RWPE2 (cell line): ENCODE measurements at regions not wholly inside any gene's neighbourhood (a gene's known extent, or its start where the extent isn't known, plus 50 kb on each side); places are given as distances from the start of the nearest gene placed in this dataset.

ENCODE experiments used
- ATAC-seq: fragments of 200-7000 bp; cut with Tn5 transposase; 3 replicates; pipeline ENCODE4 v1.9.1; 2021; ENCODE audit warnings: low read depth
- DNase-seq: peaks from one replicate; pipeline ENCODE4 v3.0.0-alpha.2; 2020; ENCODE audit warnings: low spot score
- H3K27ac ChIP-seq: fragments of 450-650 bp; 2 replicates; pipeline ENCODE4 v1.5.1; 2017; ENCODE audit warnings: mild to moderate bottlenecking; ENCODE audit not compliant: poor library complexity, severe bottlenecking
- H3K27me3 ChIP-seq: fragments of 250-450 bp; sonication (Bioruptor Pico); 2 replicates; pipeline ENCODE4 v1.5.1; 2021; ENCODE audit warnings: mild to moderate bottlenecking, moderate library complexity; ENCODE audit not compliant: insufficient read depth, poor library complexity, severe bottlenecking
- H3K36me3 ChIP-seq: fragments of 250-450 bp; sonication (Bioruptor Pico); 2 replicates; pipeline ENCODE4 v1.5.1; 2020; ENCODE audit warnings: low read depth, mild to moderate bottlenecking, moderate library complexity
- H3K4me1 ChIP-seq: fragments of 250-450 bp; sonication (Bioruptor Pico); 2 replicates; pipeline ENCODE4 v1.5.1; 2021; ENCODE audit warnings: mild to moderate bottlenecking, moderate library complexity; ENCODE audit not compliant: insufficient read depth, poor library complexity, severe bottlenecking
- H3K4me3 ChIP-seq: fragments of 250-450 bp; sonication (Bioruptor Pico); 2 replicates; pipeline ENCODE4 v1.5.1; 2021; ENCODE audit warnings: mild to moderate bottlenecking, moderate library complexity; ENCODE audit not compliant: severe bottlenecking
- H3K9me3 ChIP-seq: fragments of 250-450 bp; sonication (Bioruptor Pico); 2 replicates; pipeline ENCODE4 v1.5.1; 2021; ENCODE audit warnings: mild to moderate bottlenecking, moderate library complexity; ENCODE audit not compliant: severe bottlenecking
- TF ChIP-seq, protein P1 (sequence below): fragments of 450-650 bp; IDR thresholded peaks from one replicate; pipeline ENCODE4 v1.5.1; 2017; ENCODE audit warnings: mild to moderate bottlenecking, moderate library complexity; ENCODE audit not compliant: poor library complexity, severe bottlenecking

DNA sequence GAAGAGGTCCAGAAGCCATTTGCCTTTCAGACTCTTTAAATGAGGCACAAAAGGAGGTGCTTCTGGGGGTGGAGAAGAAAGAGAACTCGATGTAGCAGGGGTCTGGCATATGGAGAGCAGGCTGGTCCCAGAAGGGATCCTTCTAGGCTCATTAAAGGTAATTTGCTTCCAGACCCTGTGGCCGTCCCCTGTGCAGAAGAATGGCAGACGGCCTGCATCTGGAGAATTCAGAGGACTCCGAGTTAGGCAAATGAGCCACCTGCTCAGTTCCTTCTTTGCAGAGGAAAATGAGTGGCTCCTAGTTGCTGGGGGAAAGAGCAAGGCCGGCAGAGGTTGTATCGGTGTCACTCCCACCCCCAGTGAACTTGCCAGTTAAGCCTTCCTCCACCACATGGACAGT, 73.8 kb upstream of the FAM180A start:
- no peaks in the 10 kb centered on the region for H3K36me3 ChIP-seq
- H3K4me1 ChIP-seq: no peaks in the 10 kb centered on the region
- no peak overlapping the region for H3K27ac ChIP-seq
- TF ChIP-seq, protein P1, sequence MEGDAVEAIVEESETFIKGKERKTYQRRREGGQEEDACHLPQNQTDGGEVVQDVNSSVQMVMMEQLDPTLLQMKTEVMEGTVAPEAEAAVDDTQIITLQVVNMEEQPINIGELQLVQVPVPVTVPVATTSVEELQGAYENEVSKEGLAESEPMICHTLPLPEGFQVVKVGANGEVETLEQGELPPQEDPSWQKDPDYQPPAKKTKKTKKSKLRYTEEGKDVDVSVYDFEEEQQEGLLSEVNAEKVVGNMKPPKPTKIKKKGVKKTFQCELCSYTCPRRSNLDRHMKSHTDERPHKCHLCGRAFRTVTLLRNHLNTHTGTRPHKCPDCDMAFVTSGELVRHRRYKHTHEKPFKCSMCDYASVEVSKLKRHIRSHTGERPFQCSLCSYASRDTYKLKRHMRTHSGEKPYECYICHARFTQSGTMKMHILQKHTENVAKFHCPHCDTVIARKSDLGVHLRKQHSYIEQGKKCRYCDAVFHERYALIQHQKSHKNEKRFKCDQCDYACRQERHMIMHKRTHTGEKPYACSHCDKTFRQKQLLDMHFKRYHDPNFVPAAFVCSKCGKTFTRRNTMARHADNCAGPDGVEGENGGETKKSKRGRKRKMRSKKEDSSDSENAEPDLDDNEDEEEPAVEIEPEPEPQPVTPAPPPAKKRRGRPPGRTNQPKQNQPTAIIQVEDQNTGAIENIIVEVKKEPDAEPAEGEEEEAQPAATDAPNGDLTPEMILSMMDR: no peak
- no peak overlapping the region for H3K4me3 ChIP-seq
- DNase-seq (no peak), ATAC-seq (no peak)
- no peaks in the 10 kb centered on the region for H3K27me3 ChIP-seq
- H3K9me3 ChIP-seq: no peaks in the 10 kb centered on the region

DNA sequence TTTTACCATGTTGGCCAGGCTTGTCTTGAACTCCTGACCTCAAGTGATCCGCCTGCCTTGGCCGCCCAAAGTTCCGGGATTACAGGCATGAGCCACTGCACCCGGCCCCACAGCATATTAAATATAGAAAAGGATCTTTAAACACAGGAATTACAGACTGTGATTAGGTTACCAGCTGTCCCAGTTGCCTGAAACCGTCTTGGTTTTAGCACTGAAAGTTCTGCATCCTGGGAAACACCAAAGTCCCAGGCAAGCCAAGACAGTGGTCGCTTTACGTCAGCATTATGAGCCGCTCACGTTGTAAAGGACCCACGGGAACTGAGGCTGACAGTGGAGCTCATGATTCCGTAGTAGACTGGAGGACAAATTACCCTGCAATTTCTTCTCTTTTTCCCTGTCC, 69.0 kb upstream of the FAM180A start:
- Histone ChIP-seq H3K4me3 (no peak overlapping the region), H3K9me3 (no peaks in the 10 kb centered on the region), H3K27ac (no peak overlapping the region), H3K27me3 (no peaks in the 10 kb centered on the region), H3K36me3 (no peaks in the 10 kb centered on the region), H3K4me1 (no peaks in the 10 kb centered on the region)
- no peak for DNase-seq
- no peak for ATAC-seq
- TF ChIP-seq, protein P1: no peak

DNA sequence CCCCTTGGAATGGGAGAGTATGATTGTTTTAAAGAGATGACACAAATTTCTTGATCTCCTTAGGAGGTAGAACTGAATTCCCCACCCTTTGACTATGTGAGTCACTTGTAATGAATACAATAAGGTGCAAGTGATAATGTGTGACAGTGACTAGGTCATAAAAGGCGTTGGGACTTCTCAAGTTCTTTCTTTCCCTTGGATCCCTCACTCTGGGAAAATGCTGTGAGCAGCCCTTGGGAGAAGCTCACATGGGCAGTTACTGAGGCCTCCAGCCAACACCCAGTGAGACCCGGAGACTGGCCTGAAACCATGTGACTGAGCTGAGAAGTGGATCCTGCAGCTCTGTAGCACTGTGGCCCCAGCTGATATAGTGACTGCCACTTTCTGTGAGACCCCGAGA, 66.4 kb upstream of the FAM180A start:
- Histone ChIP-seq H3K27ac (no peak overlapping the region), H3K4me3 (no peak overlapping the region), H3K27me3 (no peaks in the 10 kb centered on the region), H3K9me3 (no peaks in the 10 kb centered on the region), H3K36me3 (no peaks in the 10 kb centered on the region), H3K4me1 (no peaks in the 10 kb centered on the region)
- ATAC-seq (no peak), DNase-seq (no peak)
- TF ChIP-seq, protein P1: no peak

DNA sequence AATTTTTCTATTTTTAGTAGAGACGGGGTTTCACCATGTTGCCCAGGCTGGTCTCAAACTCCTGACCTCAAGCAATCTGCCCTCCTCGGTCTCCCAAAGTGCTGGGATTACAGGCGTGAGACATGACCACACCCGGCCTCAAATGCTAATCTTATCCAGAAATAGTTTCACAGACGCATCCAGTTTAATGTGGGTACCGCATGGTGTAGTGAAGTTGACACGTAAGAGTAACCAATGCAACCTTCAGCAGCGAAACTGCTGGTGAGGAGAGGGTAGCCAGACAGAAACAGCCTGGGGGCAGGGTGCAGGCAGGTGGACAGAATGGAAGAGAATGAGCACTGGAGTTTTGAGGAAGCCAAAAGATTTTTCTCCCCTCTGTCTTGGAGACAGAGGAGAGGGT, 63.5 kb upstream of the FAM180A start:
- no peak for DNase-seq
- no peak overlapping the region for H3K4me3 ChIP-seq
- no peak overlapping the region for H3K27ac ChIP-seq
- TF ChIP-seq, protein P1: no peak
- ATAC-seq: no peak
- H3K36me3 ChIP-seq: no peaks in the 10 kb centered on the region
- no peaks in the 10 kb centered on the region for H3K27me3 ChIP-seq
- no peaks in the 10 kb centered on the region for H3K4me1 ChIP-seq
- H3K9me3 ChIP-seq: no peaks in the 10 kb centered on the region

DNA sequence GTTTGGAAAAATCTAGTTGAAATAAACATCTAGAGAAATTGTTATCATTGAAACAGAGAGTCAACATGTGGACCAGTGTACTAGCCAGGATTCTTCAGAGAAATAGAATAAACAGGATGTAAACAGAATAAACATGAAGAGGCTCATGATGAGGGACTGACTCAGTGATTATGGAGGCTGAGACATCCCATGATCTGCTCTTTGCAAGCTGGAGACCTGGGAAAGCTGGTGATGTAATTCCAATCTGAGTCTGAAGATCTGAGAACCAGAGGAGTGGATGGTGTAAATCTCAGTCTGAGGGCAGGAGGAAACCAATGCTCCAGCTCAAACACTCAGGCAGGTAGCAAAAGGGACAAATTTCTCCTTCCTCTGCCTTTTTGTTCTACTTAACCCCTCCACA, 62.9 kb upstream of the FAM180A start:
- H3K4me3 ChIP-seq: no peak overlapping the region
- H3K36me3 ChIP-seq: no peaks in the 10 kb centered on the region
- no peaks in the 10 kb centered on the region for H3K4me1 ChIP-seq
- TF ChIP-seq, protein P1: no peak
- no peaks in the 10 kb centered on the region for H3K27me3 ChIP-seq
- DNase-seq (no peak), ATAC-seq (no peak)
- H3K9me3 ChIP-seq: no peaks in the 10 kb centered on the region
- no peak overlapping the region for H3K27ac ChIP-seq
